NCI-H2227 treated with DMSO at 0.1 percent for 48 hours (cell line): ENCODE measurements at regions not wholly inside any gene's neighbourhood (a gene's known extent, or its start where the extent isn't known, plus 50 kb on each side); places are given as distances from the start of the nearest gene placed in this dataset.

ENCODE experiments used
- DNase-seq: peaks from one replicate; lab custom pipeline; 2025; lab: John Stamatoyannopoulos, UW

DNA sequence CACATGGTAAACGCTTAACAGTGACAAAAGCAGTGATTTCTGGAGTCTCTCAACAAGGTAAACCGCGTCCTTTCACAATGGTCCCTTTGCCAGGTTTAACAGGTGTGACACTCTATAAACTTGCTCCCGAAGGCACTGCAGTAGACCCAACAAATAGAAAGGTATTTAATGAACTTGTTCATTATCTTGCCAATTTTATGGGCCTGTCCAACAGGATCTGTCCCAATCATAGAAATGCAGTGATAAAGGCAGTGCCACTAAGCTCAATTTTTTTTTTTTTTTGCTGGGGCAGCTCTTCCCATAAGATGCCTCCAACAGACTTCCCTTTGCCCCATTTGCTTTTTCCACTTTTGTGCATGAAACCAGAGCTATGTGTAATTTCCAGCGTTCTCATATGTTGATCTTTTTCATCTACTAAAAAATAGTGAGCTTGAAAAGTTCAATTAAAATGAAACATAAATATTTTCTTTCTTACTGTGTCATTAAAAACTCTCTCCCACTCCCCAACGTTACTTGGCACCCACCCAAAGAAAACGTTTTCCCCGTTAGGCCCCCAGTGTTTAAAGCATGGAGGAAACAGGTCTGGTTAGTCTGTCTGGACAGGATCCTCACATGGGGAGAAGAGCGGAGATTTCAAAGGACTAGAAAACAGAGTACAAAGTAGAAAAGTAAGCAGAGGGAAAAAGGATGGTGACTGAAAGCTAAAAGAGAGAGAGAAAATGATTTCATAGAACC lies 80.9 kb upstream of the SPATA31D4 start:
- no peak for DNase-seq

DNA sequence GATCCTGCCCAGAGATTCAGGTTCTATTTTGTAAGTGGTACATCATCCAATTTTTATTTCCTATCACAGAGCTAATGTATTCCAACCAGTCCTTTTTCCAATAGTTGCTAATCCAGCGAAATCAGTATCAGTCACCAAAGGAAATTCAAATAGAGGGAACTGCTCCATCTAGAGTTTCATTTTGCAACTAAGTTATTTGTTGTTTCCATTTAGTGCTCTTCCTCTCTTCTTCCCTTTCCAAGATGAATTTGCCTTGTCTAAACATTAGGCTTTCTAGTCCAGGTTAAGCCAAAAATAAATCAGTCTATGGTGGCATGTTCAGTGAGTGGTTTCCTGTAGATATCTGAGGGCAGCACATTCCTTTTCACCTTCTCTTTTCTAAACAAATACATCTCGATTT lies 79.8 kb upstream of the SPATA31D4 start:
- DNase-seq: no peak

DNA sequence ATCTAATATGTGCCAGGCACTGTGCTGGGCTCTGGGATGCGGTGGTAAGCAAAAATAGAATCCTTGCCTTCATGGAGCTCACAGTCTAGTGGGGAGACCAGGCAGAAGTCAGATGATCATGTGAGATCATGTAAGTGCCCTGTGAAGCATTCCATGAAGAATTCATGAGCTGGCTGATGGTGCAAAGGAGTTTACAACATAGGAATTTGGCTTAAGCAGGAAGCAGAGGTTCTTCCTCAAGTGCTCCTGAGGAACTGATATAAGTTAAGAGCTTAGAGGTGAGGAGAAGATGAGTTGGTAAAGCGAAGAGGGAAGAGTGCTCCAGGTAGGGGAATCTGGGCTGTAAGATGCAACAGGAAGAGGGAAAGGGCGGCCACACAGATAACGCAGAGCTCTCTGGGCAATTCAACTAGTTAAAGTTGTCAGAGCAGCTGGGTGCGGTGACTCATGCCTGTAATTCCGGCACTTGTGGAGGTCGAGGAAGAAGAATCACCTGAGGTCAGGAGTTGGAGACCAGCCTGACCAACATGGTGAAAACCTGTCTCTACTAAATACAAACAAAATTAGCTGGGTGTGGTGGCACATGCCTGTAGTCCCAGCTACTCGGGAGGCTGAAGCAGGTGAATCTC lies 78.5 kb upstream of the SPATA31D4 start:
- no peak for DNase-seq

DNA sequence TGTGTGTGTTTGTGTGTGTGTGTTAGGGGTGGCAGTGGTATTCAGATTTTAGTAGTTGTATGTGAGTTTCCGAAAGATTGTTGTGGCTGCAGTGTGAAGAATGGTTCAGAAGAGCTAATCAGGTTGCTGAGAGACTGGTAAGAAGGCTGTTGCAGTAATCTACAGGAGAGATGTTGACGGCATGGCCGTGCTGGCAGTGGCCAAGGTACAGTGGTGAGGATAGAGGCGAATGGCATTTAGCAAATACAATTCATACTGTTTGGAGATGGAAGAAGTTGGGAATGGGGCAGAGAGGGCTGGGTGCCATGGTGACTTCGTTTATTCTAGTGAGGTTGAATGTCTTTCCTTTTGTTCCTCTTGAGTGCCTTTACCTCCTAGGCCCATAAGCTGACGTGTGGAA lies 77.5 kb upstream of the SPATA31D4 start:
- no peak for DNase-seq

DNA sequence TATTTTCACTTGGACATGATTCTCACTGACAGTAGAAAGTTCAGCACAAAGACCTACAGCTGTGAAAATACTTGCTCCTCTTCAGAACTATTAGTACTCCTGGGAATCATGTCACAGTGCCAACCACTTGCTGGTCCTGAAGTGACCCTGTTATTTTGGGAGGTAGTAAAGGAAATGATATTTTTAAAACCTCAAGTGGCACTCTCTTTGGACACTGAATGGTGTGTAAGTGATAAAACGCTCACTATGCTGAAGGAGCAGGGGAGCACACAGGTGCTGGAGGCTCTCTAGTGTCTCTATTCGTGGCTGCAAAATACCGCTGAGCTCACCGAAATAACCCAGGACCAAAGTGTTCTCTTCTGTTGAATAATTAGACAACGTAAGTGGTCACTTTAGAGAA lies 76.9 kb upstream of the SPATA31D4 start:
- peak; percentile 10 for DNase-seq

DNA sequence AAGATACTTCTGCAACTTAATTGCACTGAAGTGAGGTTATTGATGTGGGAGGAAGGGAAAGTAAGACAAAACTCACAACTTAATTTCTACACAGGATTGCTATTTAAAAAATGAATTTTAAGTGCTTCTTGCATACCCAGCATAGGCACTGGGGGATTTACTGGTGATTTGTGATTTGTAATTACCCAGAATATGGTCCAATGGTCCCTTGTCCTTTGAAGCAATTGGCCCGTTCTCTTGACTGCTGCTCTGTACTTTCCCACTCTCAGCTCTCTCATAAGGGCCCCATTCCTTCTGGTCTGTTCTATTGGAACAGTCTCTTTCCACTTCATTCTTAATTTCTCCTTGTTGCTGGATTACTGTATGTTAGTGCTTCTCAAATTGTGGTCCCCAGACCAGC lies 75.4 kb upstream of the SPATA31D4 start:
- DNase-seq: no peak

DNA sequence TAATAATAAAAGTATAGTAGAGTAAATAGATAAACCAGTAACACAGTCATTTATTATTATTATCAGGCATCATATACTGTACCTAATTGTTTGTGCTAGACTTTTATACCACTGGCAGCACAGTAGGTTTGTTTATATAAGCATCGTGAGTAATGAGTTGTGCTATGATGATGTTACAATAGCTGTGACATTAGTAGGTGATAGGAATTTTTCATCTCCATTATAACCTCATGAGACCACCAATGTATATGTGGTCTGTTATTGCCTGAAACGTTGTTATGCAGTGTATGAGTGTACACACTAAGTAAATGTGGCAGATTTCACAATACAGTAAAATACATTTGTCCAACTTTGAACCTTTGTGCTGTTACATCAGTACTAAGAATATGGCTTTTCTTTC lies 72.7 kb upstream of the SPATA31D4 start:
- DNase-seq: no peak

DNA sequence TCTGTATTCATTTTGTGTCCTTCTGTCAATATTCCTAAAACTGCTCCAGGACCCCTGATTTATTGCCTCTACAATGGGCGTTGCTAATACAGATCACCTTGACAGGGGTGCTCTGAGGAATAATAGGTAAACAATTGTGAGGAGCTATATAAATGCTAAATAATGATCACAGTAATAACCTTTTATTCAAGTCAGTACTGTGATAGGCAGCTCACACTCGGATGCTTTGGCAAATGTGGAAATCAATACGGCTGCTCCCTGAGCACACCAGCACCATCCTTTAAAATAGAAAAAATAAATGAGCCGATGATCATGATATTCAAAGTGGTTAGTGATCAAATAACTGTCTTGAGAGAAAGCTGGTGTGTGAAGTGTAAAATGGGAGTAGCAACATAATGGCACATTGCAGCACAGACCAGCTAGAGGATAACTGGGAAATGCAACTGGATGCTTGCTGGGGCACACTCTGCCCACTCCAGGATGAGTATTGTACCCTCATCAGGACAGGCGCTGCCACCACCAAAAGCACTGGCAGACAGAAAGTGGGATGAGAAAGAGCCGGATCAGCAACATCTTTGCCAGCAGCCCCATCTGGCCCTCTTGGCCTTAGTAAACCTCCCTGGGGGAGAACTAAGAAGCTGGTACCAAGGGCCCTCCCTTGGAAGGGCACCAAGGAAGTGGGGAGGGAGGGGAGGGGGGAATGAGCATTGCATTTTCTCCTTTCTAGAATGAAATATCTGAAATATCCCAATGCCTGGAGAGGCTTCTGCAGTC lies 69.4 kb upstream of the SPATA31D4 start:
- DNase-seq: no peak

DNA sequence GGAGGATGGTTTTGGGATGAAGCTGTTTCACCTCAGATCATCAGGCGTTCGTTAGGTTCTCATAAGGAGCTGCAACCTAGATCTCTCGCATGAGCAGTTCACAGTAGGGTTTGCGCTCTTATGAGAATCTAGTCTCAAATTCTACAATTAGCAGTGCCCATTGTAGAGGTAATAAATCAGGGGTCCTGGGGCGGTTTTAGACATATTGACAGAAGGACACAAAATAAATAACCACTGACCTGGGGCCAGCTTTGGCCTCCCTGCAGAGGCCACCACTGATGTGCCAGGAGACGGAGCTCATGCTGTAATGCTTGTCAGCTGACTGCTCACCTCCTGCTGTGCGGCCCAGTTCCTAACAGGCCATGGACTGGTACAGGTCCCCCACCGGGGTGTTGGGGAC lies 67.6 kb upstream of the SPATA31D4 start:
- no peak for DNase-seq

DNA sequence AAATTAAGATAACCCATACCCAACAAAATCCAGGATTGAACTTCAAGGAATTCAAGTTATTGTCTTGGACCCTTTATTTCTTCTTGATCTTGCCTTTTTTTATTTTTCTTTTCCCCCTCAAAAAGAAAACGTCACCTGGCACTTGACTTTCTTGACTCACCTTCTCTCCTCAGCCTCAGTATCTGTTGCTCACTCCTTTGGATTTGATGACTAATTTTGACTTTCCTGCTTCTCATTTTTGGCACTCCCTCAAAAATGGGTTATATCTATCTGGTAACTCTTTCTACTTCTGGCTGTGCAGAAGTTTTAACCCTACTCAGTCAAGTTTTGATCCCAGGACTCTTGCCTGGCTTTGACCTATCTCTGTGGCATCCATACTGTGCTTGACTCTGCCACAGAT lies 66.6 kb upstream of the SPATA31D4 start:
- DNase-seq: no peak

DNA sequence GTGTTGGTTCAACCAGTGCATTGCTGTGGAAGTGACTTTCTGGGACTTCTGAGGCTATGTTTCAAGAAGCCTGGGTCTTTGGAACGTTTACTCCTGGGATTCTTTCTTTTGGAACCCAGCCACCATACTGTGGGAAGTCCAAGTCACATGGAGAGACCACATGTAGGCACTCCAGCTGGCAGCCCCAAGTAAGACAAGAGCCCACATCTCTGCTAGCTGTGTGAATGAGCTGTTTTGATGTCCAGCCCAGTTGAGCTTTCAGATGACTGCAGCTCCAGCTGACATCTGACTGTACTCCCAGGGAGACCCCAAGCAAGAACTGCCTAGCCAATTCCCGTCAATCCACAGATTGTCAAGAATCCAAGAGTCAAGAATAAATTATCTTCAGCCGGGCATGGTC lies 60.1 kb upstream of the SPATA31D4 start:
- no peak for DNase-seq

DNA sequence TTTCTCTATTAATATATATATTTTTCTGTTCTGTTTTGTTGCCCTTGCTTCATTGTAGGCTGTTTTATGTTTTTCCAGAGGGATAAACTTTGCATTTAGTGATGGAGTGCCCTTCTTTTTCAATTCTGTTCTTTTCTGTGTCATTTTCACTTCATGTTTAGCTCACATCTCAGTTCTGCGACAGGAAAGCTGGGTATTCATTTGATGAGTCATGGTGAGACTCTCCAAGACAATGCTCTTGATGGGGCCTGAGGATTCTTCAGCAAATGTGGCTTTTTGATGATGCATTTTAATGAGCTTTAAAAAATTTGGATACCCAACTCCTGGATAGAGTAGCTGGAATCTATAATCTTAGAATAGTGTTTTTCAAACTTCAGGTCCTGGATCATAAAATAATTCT lies 56.5 kb upstream of the SPATA31D4 start:
- no peak for DNase-seq

DNA sequence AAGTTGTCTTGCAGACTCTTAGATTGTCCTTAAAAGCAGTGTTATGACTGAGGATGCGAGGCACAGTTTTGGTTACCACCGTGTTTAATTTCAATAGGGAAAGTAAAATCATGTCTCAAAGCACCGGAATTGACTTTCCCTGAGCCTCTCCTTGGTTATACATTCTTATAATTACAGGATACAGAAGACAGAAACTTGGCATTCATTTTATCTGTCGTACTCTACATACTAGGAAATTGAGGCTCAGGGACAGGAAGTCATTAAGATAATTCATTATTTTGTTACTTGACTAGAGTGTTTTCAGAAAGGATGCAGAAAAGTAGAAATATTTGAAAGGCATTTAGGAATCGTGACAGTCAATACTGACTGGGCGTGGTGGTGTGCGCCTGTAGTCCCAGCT lies 54.0 kb upstream of the SPATA31D4 start:
- no peak for DNase-seq

DNA sequence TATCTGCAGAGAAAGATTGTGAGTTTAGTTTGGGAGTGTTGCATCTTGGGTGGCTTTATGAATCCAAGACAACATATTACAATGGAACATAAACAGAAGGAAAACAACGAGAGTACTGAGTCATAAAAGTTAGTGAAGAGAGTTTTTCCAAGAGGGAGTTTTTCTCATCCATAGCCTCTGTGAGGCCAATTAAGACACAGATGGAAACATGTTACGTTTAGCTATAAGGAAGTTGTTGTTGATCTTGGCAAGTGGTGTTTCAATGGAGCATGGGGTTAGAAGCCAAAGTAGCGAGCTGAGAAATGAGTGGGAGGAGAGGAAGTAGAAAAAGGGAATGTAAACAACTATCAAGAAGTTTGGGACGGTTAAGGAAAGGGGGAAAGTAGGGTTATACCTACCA lies 53.3 kb upstream of the SPATA31D4 start:
- no peak for DNase-seq

DNA sequence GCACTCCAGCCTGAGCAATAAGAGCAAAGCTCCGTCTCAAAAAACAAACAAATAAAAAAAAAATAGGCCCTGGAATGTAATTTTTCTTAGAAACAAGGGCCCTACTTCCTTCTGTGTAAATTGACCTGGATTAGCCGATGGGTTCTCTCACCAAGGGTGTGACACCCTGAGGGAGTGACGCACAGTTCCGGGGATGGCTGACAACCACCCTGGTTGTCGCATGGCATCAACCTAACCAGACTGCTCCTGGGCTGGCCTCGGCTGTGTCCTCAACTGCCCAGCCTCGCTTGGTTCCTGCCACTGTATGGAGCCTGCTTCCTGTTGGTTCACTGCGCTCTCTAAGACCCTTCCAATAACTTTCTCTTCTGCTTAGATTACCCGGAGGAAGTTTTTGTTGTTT lies 51.2 kb upstream of the SPATA31D4 start:
- no peak for DNase-seq
